DOHH2 (cell line): ENCODE measurements at regions not wholly inside any gene's neighbourhood (a gene's known extent, or its start where the extent isn't known, plus 50 kb on each side); places are given as distances from the start of the nearest gene placed in this dataset.

Experiments
- EZH2phosphoT487 ChIP-seq: fragments of 200-600 bp; sonication (generic); IDR thresholded peaks from 2 replicates; pipeline ENCODE4 v1.6.1; 2017; ENCODE audit warnings: borderline replicate concordance, mild to moderate bottlenecking, antibody characterized with exemption, low read length, moderate library complexity, mixed read lengths
- TF ChIP-seq, protein P1 (sequence below): fragments of 200-600 bp; sonication (generic); IDR thresholded peaks from one replicate; pipeline ENCODE4 v1.5.1; 2014; ENCODE audit warnings: antibody characterized with exemption, mild to moderate bottlenecking, low read depth, low read length; ENCODE audit not compliant: poor library complexity, severe bottlenecking

DNA sequence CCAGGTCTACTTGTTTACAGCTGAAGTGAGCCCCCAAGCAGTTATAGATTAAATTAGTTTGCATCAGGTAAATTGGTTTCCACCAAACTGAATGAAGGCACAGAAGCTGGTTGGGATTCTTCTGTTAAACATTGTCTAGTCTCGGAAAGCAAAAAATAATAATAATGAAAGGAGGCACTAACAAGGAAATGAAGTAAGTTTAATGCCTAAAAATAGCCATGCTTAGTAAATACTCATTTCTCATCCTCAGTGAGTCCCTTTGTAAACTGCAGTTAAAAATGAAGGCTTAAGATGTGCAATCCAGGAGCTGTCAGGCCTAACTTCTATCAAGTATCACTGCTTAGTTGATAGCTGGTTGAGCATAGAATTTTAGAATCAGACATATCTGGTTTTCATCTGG lies 113.5 kb downstream of the BTG1 start:
- TF ChIP-seq, protein P1, sequence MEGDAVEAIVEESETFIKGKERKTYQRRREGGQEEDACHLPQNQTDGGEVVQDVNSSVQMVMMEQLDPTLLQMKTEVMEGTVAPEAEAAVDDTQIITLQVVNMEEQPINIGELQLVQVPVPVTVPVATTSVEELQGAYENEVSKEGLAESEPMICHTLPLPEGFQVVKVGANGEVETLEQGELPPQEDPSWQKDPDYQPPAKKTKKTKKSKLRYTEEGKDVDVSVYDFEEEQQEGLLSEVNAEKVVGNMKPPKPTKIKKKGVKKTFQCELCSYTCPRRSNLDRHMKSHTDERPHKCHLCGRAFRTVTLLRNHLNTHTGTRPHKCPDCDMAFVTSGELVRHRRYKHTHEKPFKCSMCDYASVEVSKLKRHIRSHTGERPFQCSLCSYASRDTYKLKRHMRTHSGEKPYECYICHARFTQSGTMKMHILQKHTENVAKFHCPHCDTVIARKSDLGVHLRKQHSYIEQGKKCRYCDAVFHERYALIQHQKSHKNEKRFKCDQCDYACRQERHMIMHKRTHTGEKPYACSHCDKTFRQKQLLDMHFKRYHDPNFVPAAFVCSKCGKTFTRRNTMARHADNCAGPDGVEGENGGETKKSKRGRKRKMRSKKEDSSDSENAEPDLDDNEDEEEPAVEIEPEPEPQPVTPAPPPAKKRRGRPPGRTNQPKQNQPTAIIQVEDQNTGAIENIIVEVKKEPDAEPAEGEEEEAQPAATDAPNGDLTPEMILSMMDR, result no peak
- TF ChIP-seq EZH2phosphoT487, result no peak
